ENCODE measurements at regions not wholly inside any gene's neighbourhood (a gene's known extent, or its start where the extent isn't known, plus 50 kb on each side); places are given as distances from the start of the nearest gene placed in this dataset.

- TF ChIP-seq CTCF (conservative IDR thresholded peaks at IDR 0.05; ENCODE audit: low read depth, low read length) (no peak), EZH2 (IDR thresholded peaks at IDR 0.05; ENCODE audit: borderline replicate concordance, low read depth, low read length, poor library complexity, severe bottlenecking) (no peak)
These were observed 281.3 kb downstream of the C4orf33 start for GRCh38 chr4:129377131-129377845.

Data from A673 (cell line).